Upper lobe of left lung (tissue), 6 donors: ENCODE measurements at regions not wholly inside any gene's neighbourhood (a gene's known extent, or its start where the extent isn't known, plus 50 kb on each side); places are given as distances from the start of the nearest gene placed in this dataset.

ENCODE experiments used
- ATAC-seq, 2 donors: fragments of 200-7000 bp; cut with Tn5 transposase; one replicate each; pipeline ENCODE4 v1.9.1; 2022; ENCODE audit warnings: mild to moderate bottlenecking in 2 of 2, moderate library complexity in 2 of 2; ENCODE audit not compliant: low FRiP score in 2 of 2
- DNase-seq, 2 donors: peaks; one replicate each; pipeline ENCODE4 v3.0.0-alpha.2; 2019 to 2020
- H3K27ac ChIP-seq, 4 donors: fragments of 200-600 bp; sonication (generic); one replicate each; pipeline ENCODE4 v1.5.1; 2016 to 2019
- H3K27me3 ChIP-seq, 4 donors: fragments of 200-600 bp; sonication (generic); one replicate each; pipeline ENCODE4 v1.5.1; 2017 to 2019
- H3K36me3 ChIP-seq, 4 donors: fragments of 200-600 bp; sonication (generic); one replicate each; pipeline ENCODE4 v1.5.1; 2016 to 2019
- H3K4me1 ChIP-seq, 4 donors: fragments of 200-600 bp; sonication (generic); one replicate each; pipeline ENCODE4 v1.5.1; 2018 to 2019
- H3K4me3 ChIP-seq, 4 donors: fragments of 200-600 bp; sonication (generic); one replicate each; pipeline ENCODE4 v1.5.1; 2017 to 2019; ENCODE audit warnings: mild to moderate bottlenecking in 2 of 4, moderate library complexity in 1 of 4
- H3K9me3 ChIP-seq, 4 donors: fragments of 200-600 bp; sonication (generic); one replicate each; pipeline ENCODE4 v1.5.1; 2018 to 2019
- CTCF ChIP-seq, 6 experiments: fragments of 450-650 bp in 4 of 6; fragments of 200-600 bp in 2 of 6; sonication (generic) in 2 of 6; IDR thresholded peaks; one replicate each; pipeline ENCODE4 v1.5.1; 2016 to 2019; ENCODE audit warnings: antibody characterized with exemption in 6 of 6
- EP300 ChIP-seq, 4 donors: sonication (generic); formaldehyde crosslinking; IDR thresholded peaks; one replicate each; pipeline ENCODE4 v1.5.1; 2017; ENCODE audit warnings: antibody characterized with exemption in 4 of 4, control low read depth in 2 of 4
- POLR2A ChIP-seq, 4 donors: fragments of 450-650 bp; IDR thresholded peaks; one replicate each; pipeline ENCODE4 v1.5.1; 2016 to 2017; ENCODE audit warnings: antibody characterized with exemption in 4 of 4, mild to moderate bottlenecking in 2 of 4
- POLR2AphosphoS5 ChIP-seq, 2 donors: sonication (generic); formaldehyde crosslinking; IDR thresholded peaks; one replicate each; pipeline ENCODE4 v1.5.1; 2017; ENCODE audit warnings: antibody characterized with exemption in 2 of 2
- WGBS, 2 donors: methylation state at CpG; one replicate each; pipeline ENCODE4 v1.1.5; 2017 to 2018; 5-methylcytosine and 5-hydroxymethylcytosine counted together
- donor health status: DM: no; HTN: no; CAD: no; lungs with moderate emphysema.
- donor health status: DM: no; HTN: yes; CAD: no; lungs with severe emphysema.

GRCh38 chr5:118451697-118452247, 536.6 kb downstream of the DTWD2 start:
- no peak for DNase-seq
- ATAC-seq = no peak
- Histone ChIP-seq H3K36me3 (no peaks in the 10 kb centered on the region), H3K27ac (no peak overlapping the region), H3K4me3 (no peak overlapping the region), H3K9me3 (no peaks in the 10 kb centered on the region), H3K27me3 (no peaks in the 10 kb centered on the region), H3K4me1 (no peaks in the 10 kb centered on the region)
- WGBS, 2 donors = 79 to 90% methylated on average over 3 of the region's 3 CpGs
- TF ChIP-seq POLR2AphosphoS5 (IDR thresholded peaks at IDR 0.05) (no peak), EP300 (IDR thresholded peaks at IDR 0.05) (no peak), CTCF (IDR thresholded peaks at IDR 0.05) (no peak), POLR2A (IDR thresholded peaks at IDR 0.05) (no peak)

GRCh38 chr5:118450554-118451332, 537.6 kb downstream of the DTWD2 start:
- Histone ChIP-seq H3K4me3 (no peak overlapping the region), H3K36me3 (no peaks in the 10 kb centered on the region), H3K27me3 (no peaks in the 10 kb centered on the region), H3K9me3 (no peaks in the 10 kb centered on the region), H3K27ac (no peak overlapping the region), H3K4me1 (no peaks in the 10 kb centered on the region)
- WGBS, 2 donors = 88 to 92% methylated on average over 7 of the region's 7 CpGs
- no peak for DNase-seq
- TF ChIP-seq POLR2AphosphoS5 (IDR thresholded peaks at IDR 0.05) (no peak), CTCF (IDR thresholded peaks at IDR 0.05) (no peak), POLR2A (IDR thresholded peaks at IDR 0.05) (no peak), EP300 (IDR thresholded peaks at IDR 0.05) (no peak)
- no peak for ATAC-seq

GRCh38 chr5:118447350-118447749, 541.0 kb downstream of the DTWD2 start:
- ATAC-seq (no peak), DNase-seq (no peak)
- Histone ChIP-seq H3K27me3 (no peaks in the 10 kb centered on the region), H3K9me3 (no peaks in the 10 kb centered on the region), H3K4me3 (no peak overlapping the region), H3K36me3 (no peaks in the 10 kb centered on the region), H3K27ac (no peak overlapping the region), H3K4me1 (no peaks in the 10 kb centered on the region)
- TF ChIP-seq CTCF (IDR thresholded peaks at IDR 0.05) (no peak), POLR2A (IDR thresholded peaks at IDR 0.05) (no peak), POLR2AphosphoS5 (IDR thresholded peaks at IDR 0.05) (no peak), EP300 (IDR thresholded peaks at IDR 0.05) (no peak)
- WGBS, 2 donors = 93 to 100% methylated on average over 1 of the region's 1 CpG

- Histone ChIP-seq H3K36me3 (no peaks in the 10 kb centered on the region), H3K4me1 (no peaks in the 10 kb centered on the region), H3K27ac (no peak overlapping the region), H3K9me3 (no peaks in the 10 kb centered on the region), H3K4me3 (no peak overlapping the region), H3K27me3 (no peaks in the 10 kb centered on the region)
- no peak for ATAC-seq
- no peak for TF ChIP-seq POLR2AphosphoS5 (IDR thresholded peaks at IDR 0.05)
- no peak for TF ChIP-seq CTCF (IDR thresholded peaks at IDR 0.05)
- TF ChIP-seq POLR2A (IDR thresholded peaks at IDR 0.05) = no peak
- TF ChIP-seq EP300 (IDR thresholded peaks at IDR 0.05) = no peak
- WGBS, 2 donors = 82 to 100% methylated on average over 2 of the region's 2 CpGs
- no peak for DNase-seq
These were observed 546.4 kb downstream of the DTWD2 start for GRCh38 chr5:118441956-118442355.

- Histone ChIP-seq H3K9me3 (no peaks in the 10 kb centered on the region), H3K36me3 (no peaks in the 10 kb centered on the region), H3K4me3 (no peak overlapping the region), H3K27me3 (no peaks in the 10 kb centered on the region), H3K4me1 (no peaks in the 10 kb centered on the region), H3K27ac (no peak overlapping the region)
- TF ChIP-seq POLR2A (IDR thresholded peaks at IDR 0.05) (no peak), EP300 (IDR thresholded peaks at IDR 0.05) (no peak), CTCF (IDR thresholded peaks at IDR 0.05) (no peak), POLR2AphosphoS5 (IDR thresholded peaks at IDR 0.05) (no peak)
- no peak for ATAC-seq
- WGBS, 2 donors = 67 to 79% methylated on average over 4 of the region's 4 CpGs
- DNase-seq = no peak
These were observed 547.3 kb downstream of the DTWD2 start for GRCh38 chr5:118441034-118441433.
